CMK (cell line): ENCODE measurements at regions not wholly inside any gene's neighbourhood (a gene's known extent, or its start where the extent isn't known, plus 50 kb on each side); places are given as distances from the start of the nearest gene placed in this dataset.

ENCODE experiments used
- DNase-seq: peaks from one replicate; pipeline ENCODE4 v3.0.0-alpha.2; 2010; ENCODE audit warnings: low read depth

GRCh38 chr2:65686928-65687521 lies 254.6 kb upstream of the SPRED2 start:
- no peak for DNase-seq

GRCh38 chr2:65681503-65681902 lies 249.1 kb upstream of the SPRED2 start:
- no peak for DNase-seq

GRCh38 chr2:65678779-65679391 lies 246.5 kb upstream of the SPRED2 start:
- no peak for DNase-seq

- DNase-seq, result no peak
Measured at GRCh38 chr2:65675350-65675749, 243.0 kb upstream of the SPRED2 start.

GRCh38 chr2:65671670-65672242 lies 239.4 kb upstream of the SPRED2 start:
- DNase-seq, result no peak

GRCh38 chr2:65669574-65669973 lies 237.2 kb upstream of the SPRED2 start:
- no peak for DNase-seq

- no peak for DNase-seq
Measured at GRCh38 chr2:65668744-65669143, 236.3 kb upstream of the SPRED2 start.

GRCh38 chr2:65666156-65666725 lies 233.8 kb upstream of the SPRED2 start:
- no peak for DNase-seq

- DNase-seq, result no peak
Measured at GRCh38 chr2:65664931-65665330, 232.5 kb upstream of the SPRED2 start.

GRCh38 chr2:65663831-65664407 lies 231.5 kb upstream of the SPRED2 start:
- no peak for DNase-seq

GRCh38 chr2:65662654-65663432 lies 230.4 kb upstream of the SPRED2 start:
- no peak for DNase-seq

- no peak for DNase-seq
Measured at GRCh38 chr2:65661980-65662653, 229.7 kb upstream of the SPRED2 start.

GRCh38 chr2:65660340-65660739 lies 227.9 kb upstream of the SPRED2 start:
- no peak for DNase-seq

- no peak for DNase-seq
Measured at GRCh38 chr2:65658881-65659280, 226.5 kb upstream of the SPRED2 start.

GRCh38 chr2:65658266-65658665 lies 225.9 kb upstream of the SPRED2 start:
- DNase-seq, result no peak

- DNase-seq, result no peak
Measured at GRCh38 chr2:65656160-65656718, 223.8 kb upstream of the SPRED2 start.

GRCh38 chr2:65655000-65655399 lies 222.6 kb upstream of the SPRED2 start:
- DNase-seq, result no peak

- no peak for DNase-seq
Measured at GRCh38 chr2:65654496-65654895, 222.1 kb upstream of the SPRED2 start.

- DNase-seq, result no peak
Measured at GRCh38 chr2:65652066-65652465, 219.7 kb upstream of the SPRED2 start.

GRCh38 chr2:65649811-65650589 lies 217.6 kb upstream of the SPRED2 start:
- DNase-seq, result no peak
